GM12878 (cell line): ENCODE measurements at regions not wholly inside any gene's neighbourhood (a gene's known extent, or its start where the extent isn't known, plus 50 kb on each side); places are given as distances from the start of the nearest gene placed in this dataset.

Experiments used
- BCL11A ChIP-seq: IDR thresholded peaks from 2 replicates; pipeline ENCODE4 v1.6.1; 2011; ENCODE audit warnings: low read depth, low read length
- CBFB ChIP-seq: IDR thresholded peaks from 2 replicates; pipeline ENCODE4 v1.6.1; 2016; ENCODE audit warnings: antibody characterized with exemption, low read depth
- CREM ChIP-seq: IDR thresholded peaks from 2 replicates; pipeline ENCODE4 v1.6.1; 2014; ENCODE audit warnings: antibody characterized with exemption, low read depth
- CTCF ChIP-seq, 3 experiments: IDR thresholded peaks in 2 of 3; conservative IDR thresholded peaks in 1 of 3; 2 replicates each; pipeline ENCODE4 v1.5.1; 2011; ENCODE audit warnings: low read depth in 3 of 3, low read length in 3 of 3, mild to moderate bottlenecking in 3 of 3, control low read depth in 2 of 3, moderate library complexity in 2 of 3, inconsistent platforms in 1 of 3, mixed read lengths in 1 of 3; ENCODE audit not compliant: control insufficient read depth in 2 of 3, insufficient read depth in 1 of 3; ENCODE audit errors: extremely low read depth in 1 of 3
- DPF2 ChIP-seq: fragments of 450-650 bp; IDR thresholded peaks from 2 replicates; pipeline ENCODE4 v1.6.1; 2017; ENCODE audit warnings: mild to moderate bottlenecking
- ESRRA ChIP-seq: IDR thresholded peaks from 2 replicates; pipeline ENCODE4 v1.6.1; 2012; ENCODE audit warnings: mild to moderate bottlenecking, low read length, improper control_type of control experiment
- ETV6 ChIP-seq, 2 experiments: fragments of 450-650 bp in 1 of 2; IDR thresholded peaks in 1 of 2; conservative IDR thresholded peaks in 1 of 2; 2 replicates each; pipeline ENCODE4 v1.6.1; 2014; ENCODE audit warnings: antibody characterized with exemption in 1 of 2, borderline replicate concordance in 1 of 2, low read depth in 1 of 2, mild to moderate bottlenecking in 1 of 2, moderate library complexity in 1 of 2
- HDGF ChIP-seq: fragments of 450-650 bp; IDR thresholded peaks from 2 replicates; pipeline ENCODE4 v1.6.1; 2016; ENCODE audit warnings: antibody characterized with exemption
- IKZF1 ChIP-seq: fragments of 450-650 bp; conservative IDR thresholded peaks from 2 replicates; pipeline ENCODE4 v1.6.1; 2017; ENCODE audit warnings: antibody characterized with exemption, mild to moderate bottlenecking
- IKZF2 ChIP-seq, 2 experiments: fragments of 450-650 bp; IDR thresholded peaks; 2 replicates each; pipeline ENCODE4 v1.6.1; 2017; ENCODE audit warnings: mild to moderate bottlenecking in 2 of 2, moderate library complexity in 2 of 2
- JUNB ChIP-seq: IDR thresholded peaks from 2 replicates; pipeline ENCODE4 v1.6.1; 2016; ENCODE audit warnings: antibody characterized with exemption, mild to moderate bottlenecking
- MYB ChIP-seq: fragments of 150-350 bp; IDR thresholded peaks from 2 replicates; pipeline ENCODE4 v1.6.1; 2014; ENCODE audit warnings: mild to moderate bottlenecking, low read depth, low read length, borderline replicate concordance
- NBN ChIP-seq: fragments of 450-650 bp; IDR thresholded peaks from 2 replicates; pipeline ENCODE4 v1.6.1; 2016
- POLR2AphosphoS2 ChIP-seq: IDR thresholded peaks from 2 replicates; pipeline ENCODE4 v1.6.1; 2011; ENCODE audit warnings: low read depth, mild to moderate bottlenecking, low read length, improper control_type of control experiment, moderate library complexity
- RBBP5 ChIP-seq: fragments of 200-600 bp; sonication (generic); conservative IDR thresholded peaks from 2 replicates; pipeline ENCODE4 v1.6.1; 2016
- RUNX3 ChIP-seq: IDR thresholded peaks from 2 replicates; pipeline ENCODE4 v1.6.1; 2012; ENCODE audit warnings: low read length, inconsistent platforms
- SP1 ChIP-seq: IDR thresholded peaks from one replicate; pipeline ENCODE4 v1.6.1; 2011; ENCODE audit warnings: low read depth, low read length
- SRF ChIP-seq, 2 experiments: IDR thresholded peaks; 2 replicates each; pipeline ENCODE4 v1.6.1; 2011; ENCODE audit warnings: low read depth in 2 of 2, low read length in 2 of 2, mild to moderate bottlenecking in 1 of 2, moderate library complexity in 1 of 2
- STAT1 ChIP-seq: fragments of 450-650 bp; conservative IDR thresholded peaks from 2 replicates; pipeline ENCODE4 v1.6.1; 2014; ENCODE audit warnings: antibody characterized with exemption, mild to moderate bottlenecking
- SUPT20H ChIP-seq: IDR thresholded peaks from 2 replicates; pipeline ENCODE4 v1.6.1; 2011; ENCODE audit warnings: low read depth, mild to moderate bottlenecking, low read length, moderate library complexity, borderline replicate concordance; ENCODE audit not compliant: control insufficient read depth
- ZNF274 ChIP-seq: IDR thresholded peaks from one replicate; pipeline ENCODE4 v1.8.0; 2011; ENCODE audit not compliant: insufficient read length, insufficient read depth
- ZNF622 ChIP-seq: fragments of 450-650 bp; IDR thresholded peaks from 2 replicates; pipeline ENCODE4 v1.6.1; 2017; ENCODE audit warnings: mild to moderate bottlenecking, inconsistent platforms
- TF ChIP-seq, protein P1 (sequence below): IDR thresholded peaks from 2 replicates; pipeline ENCODE4 v1.6.1; 2012; ENCODE audit warnings: low read length, inconsistent platforms
- TF ChIP-seq, protein P2 (sequence below): fragments of 450-650 bp; IDR thresholded peaks from 2 replicates; pipeline ENCODE4 v1.6.1; 2017; ENCODE audit warnings: mild to moderate bottlenecking, moderate library complexity
- TF ChIP-seq, protein P3 (sequence below): fragments of 450-650 bp; IDR thresholded peaks from 2 replicates; pipeline ENCODE4 v1.6.1; 2017; ENCODE audit warnings: borderline replicate concordance

- TF ChIP-seq IKZF1 (peak; percentile 75), SRF (IDR thresholded peaks at IDR 0.05; ENCODE audit: low read depth in 2 of 2, low read length in 2 of 2) (no peak), ESRRA (no peak), BCL11A (no peak), NBN (0 out of 2 replicates have a peak, but pooled peaks have one; percentile 17), RUNX3 (peak; percentile 51; the same call in 1 of the 2 replicates), CBFB (no peak), CREM (no peak), MYB (no peak), ETV6 (conservative IDR thresholded peaks at IDR 0.05 in 1 of 2, IDR thresholded peaks at IDR 0.05 in 1 of 2; ENCODE audit: borderline replicate concordance in 1 of 2, low read depth in 1 of 2) (no peak), JUNB (no peak), ZNF622 (no peak), CTCF (IDR thresholded peaks at IDR 0.05 in 2 of 3, conservative IDR thresholded peaks at IDR 0.05 in 1 of 3; ENCODE audit: control insufficient read depth in 2 of 3, extremely low read depth in 1 of 3, insufficient read depth in 1 of 3, low read depth in 3 of 3, low read length in 3 of 3) (no peak), HDGF (no peak), SP1 (no peak), POLR2AphosphoS2 (no peak), STAT1 (no peak), RBBP5 (no peak), IKZF2 (IDR thresholded peaks at IDR 0.05) (peak; percentile 77 to 85), SUPT20H (no peak), ZNF274 (no peak), DPF2 (no peak)
- TF ChIP-seq, protein P1, sequence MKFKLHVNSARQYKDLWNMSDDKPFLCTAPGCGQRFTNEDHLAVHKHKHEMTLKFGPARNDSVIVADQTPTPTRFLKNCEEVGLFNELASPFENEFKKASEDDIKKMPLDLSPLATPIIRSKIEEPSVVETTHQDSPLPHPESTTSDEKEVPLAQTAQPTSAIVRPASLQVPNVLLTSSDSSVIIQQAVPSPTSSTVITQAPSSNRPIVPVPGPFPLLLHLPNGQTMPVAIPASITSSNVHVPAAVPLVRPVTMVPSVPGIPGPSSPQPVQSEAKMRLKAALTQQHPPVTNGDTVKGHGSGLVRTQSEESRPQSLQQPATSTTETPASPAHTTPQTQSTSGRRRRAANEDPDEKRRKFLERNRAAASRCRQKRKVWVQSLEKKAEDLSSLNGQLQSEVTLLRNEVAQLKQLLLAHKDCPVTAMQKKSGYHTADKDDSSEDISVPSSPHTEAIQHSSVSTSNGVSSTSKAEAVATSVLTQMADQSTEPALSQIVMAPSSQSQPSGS: no peak
- TF ChIP-seq, protein P2, sequence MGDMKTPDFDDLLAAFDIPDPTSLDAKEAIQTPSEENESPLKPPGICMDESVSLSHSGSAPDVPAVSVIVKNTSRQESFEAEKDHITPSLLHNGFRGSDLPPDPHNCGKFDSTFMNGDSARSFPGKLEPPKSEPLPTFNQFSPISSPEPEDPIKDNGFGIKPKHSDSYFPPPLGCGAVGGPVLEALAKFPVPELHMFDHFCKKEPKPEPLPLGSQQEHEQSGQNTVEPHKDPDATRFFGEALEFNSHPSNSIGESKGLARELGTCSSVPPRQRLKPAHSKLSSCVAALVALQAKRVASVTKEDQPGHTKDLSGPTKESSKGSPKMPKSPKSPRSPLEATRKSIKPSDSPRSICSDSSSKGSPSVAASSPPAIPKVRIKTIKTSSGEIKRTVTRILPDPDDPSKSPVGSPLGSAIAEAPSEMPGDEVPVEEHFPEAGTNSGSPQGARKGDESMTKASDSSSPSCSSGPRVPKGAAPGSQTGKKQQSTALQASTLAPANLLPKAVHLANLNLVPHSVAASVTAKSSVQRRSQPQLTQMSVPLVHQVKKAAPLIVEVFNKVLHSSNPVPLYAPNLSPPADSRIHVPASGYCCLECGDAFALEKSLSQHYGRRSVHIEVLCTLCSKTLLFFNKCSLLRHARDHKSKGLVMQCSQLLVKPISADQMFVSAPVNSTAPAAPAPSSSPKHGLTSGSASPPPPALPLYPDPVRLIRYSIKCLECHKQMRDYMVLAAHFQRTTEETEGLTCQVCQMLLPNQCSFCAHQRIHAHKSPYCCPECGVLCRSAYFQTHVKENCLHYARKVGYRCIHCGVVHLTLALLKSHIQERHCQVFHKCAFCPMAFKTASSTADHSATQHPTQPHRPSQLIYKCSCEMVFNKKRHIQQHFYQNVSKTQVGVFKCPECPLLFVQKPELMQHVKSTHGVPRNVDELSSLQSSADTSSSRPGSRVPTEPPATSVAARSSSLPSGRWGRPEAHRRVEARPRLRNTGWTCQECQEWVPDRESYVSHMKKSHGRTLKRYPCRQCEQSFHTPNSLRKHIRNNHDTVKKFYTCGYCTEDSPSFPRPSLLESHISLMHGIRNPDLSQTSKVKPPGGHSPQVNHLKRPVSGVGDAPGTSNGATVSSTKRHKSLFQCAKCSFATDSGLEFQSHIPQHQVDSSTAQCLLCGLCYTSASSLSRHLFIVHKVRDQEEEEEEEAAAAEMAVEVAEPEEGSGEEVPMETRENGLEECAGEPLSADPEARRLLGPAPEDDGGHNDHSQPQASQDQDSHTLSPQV: no peak
- TF ChIP-seq, protein P3, sequence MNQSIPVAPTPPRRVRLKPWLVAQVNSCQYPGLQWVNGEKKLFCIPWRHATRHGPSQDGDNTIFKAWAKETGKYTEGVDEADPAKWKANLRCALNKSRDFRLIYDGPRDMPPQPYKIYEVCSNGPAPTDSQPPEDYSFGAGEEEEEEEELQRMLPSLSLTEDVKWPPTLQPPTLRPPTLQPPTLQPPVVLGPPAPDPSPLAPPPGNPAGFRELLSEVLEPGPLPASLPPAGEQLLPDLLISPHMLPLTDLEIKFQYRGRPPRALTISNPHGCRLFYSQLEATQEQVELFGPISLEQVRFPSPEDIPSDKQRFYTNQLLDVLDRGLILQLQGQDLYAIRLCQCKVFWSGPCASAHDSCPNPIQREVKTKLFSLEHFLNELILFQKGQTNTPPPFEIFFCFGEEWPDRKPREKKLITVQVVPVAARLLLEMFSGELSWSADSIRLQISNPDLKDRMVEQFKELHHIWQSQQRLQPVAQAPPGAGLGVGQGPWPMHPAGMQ: no peak
These were observed 268.8 kb upstream of the ANKRD55 start (continued) for GRCh38 chr5:56501781-56502557.
